GM18861 (cell line): ENCODE measurements at regions not wholly inside any gene's neighbourhood (a gene's known extent, or its start where the extent isn't known, plus 50 kb on each side); places are given as distances from the start of the nearest gene placed in this dataset.

Experiments
- ATAC-seq: cut with Tn5 transposase; IDR thresholded peaks from one replicate; pipeline ENCODE4 v1.9.1; 2021; ENCODE audit not compliant: unreplicated experiment

DNA sequence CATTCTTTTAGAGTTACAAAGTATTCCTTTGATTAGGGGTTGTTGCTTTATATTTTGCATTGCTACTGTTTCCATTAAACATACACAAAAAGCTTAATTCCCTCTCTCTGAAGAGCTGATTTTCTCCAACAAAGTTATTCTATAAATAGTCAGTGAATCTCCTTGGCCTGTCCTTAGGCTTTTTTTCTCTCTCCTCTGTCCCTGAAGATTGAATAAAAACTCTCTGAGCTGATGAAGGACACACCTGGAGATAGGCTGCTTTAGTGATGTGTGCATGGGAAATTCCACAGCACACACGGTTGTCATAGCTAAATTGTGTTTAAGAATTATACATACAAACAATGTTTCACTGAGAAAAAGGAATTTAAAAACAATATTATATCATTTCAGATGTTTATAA is 90.5 kb upstream of the TMEM106B start:
- no peak for ATAC-seq

DNA sequence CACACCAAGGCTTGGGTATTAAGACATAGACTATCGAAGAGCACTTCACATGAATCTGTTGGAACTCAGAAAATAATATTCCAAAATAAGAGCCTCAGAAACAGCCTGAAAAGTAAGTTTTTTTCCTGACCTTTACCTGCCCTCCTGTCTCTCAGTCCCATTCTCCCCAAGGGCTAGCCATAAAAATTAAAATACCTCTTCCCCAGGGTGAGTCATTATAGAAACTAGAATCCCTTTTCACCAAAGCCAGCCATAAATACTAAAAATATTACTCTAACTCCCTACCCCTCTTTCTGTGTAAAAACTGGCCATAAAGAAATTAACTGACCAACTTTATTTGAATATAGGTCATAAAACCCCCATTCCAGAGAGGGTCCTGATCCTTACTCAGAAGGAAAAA is 87.9 kb upstream of the TMEM106B start:
- ATAC-seq, result no peak

DNA sequence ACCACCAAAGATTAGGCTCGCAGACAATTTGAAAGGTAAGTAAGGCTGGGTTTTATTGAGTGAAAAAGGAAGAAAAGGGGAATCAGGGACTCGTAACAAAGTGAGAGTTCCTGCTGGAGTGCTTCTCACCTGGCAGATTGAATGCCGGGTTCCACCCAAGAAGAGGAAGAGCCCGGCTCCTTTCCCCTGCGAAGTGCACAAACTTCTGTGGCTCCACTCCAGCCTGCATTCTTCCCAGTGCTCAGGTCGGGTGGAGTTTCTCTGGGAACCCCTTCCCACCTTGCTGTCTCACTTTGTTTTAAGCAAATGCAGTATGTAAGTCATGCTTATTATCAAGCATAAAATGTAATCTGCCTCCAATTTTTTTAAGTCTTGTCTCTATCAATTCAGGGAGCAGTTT is 87.1 kb upstream of the TMEM106B start:
- no peak for ATAC-seq

- no peak for ATAC-seq
These were observed 83.6 kb upstream of the TMEM106B start for GRCh38 chr7:12127455-12127854.

DNA sequence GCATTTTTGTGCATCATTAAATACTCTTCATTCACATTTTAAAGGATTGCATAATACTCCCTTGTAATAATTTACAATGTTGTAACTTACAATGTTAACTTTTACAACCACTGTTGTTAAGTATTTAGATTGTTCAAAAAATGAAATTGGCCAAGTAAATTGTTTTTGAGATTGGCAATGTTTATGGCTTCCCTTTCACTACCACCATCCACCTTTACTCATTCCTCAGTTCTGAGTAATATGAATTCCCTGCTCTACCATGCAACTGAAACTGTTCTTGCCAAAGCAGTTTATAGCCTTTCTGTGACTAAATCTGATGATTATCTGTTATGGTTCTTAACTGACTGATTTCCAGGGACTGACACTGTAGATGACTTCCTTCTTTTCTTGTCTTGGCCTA is 80.5 kb upstream of the TMEM106B start:
- ATAC-seq, result no peak

- no peak for ATAC-seq
These were observed 80.0 kb upstream of the TMEM106B start for GRCh38 chr7:12131122-12131521.

DNA sequence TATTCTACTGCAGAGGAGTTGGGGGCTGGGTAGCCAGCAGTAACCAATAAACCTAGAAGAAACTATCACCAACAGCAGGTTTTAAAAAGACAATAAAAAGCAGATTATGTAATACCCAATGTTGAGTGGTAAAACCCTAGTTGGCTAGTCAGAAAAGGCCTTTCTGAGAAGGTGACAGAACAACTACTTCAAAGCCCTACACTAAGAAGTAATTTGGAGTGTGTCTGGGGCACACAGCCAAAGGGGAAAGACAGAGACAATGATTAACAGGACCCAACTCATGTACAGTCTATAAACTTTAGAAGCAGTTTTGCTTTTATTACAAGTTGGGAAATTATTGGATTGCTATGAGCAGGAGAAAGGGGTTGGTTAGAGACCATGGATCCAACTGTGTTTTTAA is 77.2 kb upstream of the TMEM106B start:
- ATAC-seq, result no peak

DNA sequence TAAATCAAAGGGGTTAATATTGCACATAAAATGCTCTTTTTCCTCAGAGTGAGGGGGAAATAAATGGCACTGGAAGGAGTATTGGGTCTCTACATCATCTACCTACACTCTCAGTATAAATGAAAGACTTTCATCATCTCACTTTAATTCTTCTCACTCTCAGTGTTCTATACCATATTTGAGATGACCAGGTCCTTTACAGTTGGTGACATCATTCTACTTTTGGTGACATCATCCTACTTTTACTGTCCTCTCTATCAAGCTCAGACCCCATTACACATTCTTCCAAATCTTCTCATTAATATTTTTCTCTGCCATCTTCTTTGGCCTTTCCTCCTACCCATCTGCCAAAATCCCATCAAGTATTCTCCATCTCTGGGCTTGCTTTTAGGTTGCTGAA is 74.6 kb upstream of the TMEM106B start:
- ATAC-seq, result no peak

- ATAC-seq, result no peak
These were observed 73.8 kb upstream of the TMEM106B start for GRCh38 chr7:12137283-12137682.

DNA sequence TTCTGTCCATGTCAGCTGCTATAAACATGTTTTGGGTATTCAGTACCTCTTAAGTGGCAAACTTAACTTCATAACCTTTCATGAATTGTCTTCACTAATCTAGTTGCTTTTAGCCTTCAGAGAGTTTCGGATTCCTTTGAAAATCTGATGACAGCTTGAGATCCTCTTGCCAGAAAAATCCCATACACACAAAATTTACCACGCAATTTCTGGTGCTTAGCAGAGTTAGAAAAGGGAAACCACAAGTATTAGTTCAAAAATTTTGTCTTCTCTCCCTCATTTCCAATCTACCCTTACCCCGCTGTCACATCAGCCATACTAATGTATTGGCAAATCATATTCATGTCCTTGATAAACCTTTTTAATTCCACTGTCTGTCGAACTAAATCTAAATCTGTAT is 72.7 kb upstream of the TMEM106B start:
- ATAC-seq, result no peak

- no peak for ATAC-seq
These were observed 71.7 kb upstream of the TMEM106B start for GRCh38 chr7:12139416-12139815.

DNA sequence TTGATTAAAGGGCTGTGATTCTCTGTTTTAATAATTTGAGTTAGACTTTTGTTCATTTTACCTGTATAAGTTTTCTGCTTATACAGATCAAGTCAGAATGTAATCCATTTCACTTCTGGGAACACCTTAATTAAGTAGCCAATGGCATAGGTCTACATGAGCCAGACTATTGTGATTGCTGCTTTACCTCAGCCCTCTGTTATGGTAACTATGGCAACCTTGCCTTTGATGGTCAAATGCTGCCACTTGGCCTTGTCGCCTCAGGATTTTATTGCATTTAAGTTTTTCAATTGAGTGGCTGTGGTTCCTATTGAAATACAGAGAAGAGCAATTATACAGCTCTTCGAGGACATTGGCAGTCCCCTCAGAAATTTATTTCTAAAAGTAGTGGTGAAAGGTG is 64.3 kb upstream of the TMEM106B start:
- no peak for ATAC-seq

DNA sequence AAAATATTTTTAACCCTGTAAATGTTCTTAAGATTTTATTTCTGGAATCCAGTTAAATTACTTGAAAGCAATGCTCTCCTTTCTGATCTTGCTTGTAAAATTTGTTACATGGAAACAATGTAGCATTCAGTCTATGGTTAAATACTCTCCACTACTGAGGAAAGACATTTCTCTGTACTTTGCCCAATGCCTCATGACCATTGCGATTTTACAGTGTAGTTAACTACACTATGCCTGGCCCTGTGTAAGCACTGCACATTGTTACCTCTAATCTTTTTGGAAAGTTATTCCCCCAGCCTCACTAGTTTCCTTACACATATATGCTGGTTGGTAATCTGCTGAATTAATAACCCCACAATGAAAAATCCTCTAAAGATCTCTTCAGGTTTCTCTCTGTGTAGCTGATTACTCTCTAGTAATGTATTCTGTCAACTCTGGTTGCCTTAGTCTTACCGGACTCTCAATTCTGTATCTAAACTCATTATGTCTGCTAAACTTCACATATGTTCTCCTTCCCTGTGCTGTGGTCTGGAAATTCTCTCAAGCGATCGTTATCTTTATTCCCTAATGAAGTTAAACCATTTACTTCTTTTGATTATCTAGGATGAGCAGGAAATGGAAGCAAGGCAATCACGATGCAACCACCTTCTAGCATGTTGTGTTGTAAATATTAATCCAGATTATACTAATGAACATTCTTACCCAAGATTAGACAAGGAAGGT is 58.7 kb upstream of the TMEM106B start:
- ATAC-seq, result no peak

DNA sequence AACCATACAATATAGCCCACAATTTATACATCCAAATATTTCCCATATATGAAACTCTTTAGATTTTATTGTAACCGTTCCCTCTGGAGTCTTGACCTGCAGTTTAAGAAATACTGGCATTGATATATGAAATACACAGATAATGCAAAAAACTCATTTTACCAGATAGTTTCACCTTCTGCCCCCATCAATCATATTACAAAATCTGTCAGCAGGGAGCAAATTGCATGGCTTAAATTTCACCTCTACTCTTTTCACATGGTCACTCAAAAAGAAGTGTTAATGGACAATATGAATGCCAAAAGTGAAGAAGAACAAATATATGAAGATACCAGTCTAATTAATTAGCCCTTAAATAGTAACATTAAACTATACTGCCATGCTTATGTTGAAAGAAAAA is 57.0 kb upstream of the TMEM106B start:
- no peak for ATAC-seq

DNA sequence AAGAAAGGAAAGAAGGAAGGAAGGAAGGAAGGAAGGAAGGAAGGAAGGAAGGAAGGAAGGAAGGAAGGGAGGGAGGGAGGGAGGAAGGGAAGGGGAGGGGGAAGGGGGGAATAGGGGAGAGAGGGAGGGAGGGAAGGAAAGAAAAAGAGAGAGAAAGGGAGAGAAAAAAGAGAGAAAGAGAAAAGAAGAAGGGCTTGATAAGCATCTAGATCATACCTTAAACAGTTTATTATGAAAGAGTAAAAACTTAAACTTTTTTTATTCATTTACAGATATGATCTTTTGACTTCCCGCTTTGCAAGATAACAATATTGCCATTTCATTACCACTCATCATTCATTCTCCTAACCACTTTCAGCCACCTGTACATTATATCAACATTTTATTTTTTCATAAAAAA is 53.6 kb upstream of the TMEM106B start:
- no peak for ATAC-seq

DNA sequence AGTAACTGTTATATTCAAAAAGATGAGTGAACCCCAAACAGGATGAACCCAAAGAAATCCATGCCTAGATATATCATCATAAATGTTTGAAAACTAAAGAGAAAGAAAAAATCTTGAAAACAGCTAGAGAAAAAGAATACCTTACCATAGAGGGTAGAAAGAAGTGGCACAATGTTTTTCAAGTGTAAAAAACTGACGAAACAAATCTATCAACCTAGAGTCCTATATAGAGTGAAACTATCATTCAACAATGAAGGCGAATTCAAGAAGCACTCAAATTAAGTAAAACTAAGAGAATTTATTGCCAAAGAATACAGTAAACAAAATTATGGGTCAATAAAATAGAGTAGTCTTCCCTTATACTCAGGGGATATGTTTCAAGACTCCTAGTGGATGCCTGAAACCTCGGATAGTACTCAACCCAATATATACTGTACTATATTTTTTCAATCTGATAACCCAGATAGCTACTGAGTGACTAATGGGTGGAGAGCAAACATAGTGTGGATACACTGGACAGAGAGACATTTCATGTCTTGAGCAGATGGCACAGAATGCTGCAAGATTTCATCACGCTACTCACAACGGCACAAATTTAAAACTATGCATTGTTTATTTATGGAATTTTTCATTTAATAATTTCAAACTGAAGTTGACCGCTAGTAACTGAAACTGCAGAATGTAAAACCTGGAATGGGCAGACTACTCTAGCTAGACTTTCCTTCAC is 52.6 kb upstream of the TMEM106B start:
- ATAC-seq, result no peak

GRCh38 chr7:12161146-12161545 is 49.9 kb upstream of the TMEM106B start:
- ATAC-seq, result no peak
